GM21360 (cell line): ENCODE measurements at regions not wholly inside any gene's neighbourhood (a gene's known extent, or its start where the extent isn't known, plus 50 kb on each side); places are given as distances from the start of the nearest gene placed in this dataset.
"Not testable (repeated sequence)": the region's sequence is repeated elsewhere in the genome, so short reads cannot be mapped to it uniquely, and the experiment has no call there.

Experiments used
- ATAC-seq: cut with Tn5 transposase; IDR thresholded peaks from one replicate; pipeline ENCODE4 v1.9.1; 2021; ENCODE audit warnings: mild to moderate bottlenecking, moderate library complexity; ENCODE audit not compliant: unreplicated experiment

GRCh38 chr9:71514344-71514975 is 253.9 kb downstream of the CEMIP2 start:
- ATAC-seq, result no peak

- no peak for ATAC-seq
Observed at GRCh38 chr9:71509054-71509453, 259.3 kb downstream of the CEMIP2 start.

GRCh38 chr9:71508141-71508540 is 260.2 kb downstream of the CEMIP2 start:
- ATAC-seq, result not testable (repeated sequence)

GRCh38 chr9:71506821-71507220 is 261.5 kb downstream of the CEMIP2 start:
- ATAC-seq, result no peak

GRCh38 chr9:71504636-71505035 is 263.7 kb downstream of the CEMIP2 start:
- no peak for ATAC-seq

- ATAC-seq, result no peak
Observed at GRCh38 chr9:71498691-71499090, 269.6 kb downstream of the CEMIP2 start.

GRCh38 chr9:71490810-71491209 is 277.5 kb downstream of the CEMIP2 start:
- no peak for ATAC-seq

- no peak for ATAC-seq
Observed at GRCh38 chr9:71487061-71487460, 281.3 kb downstream of the CEMIP2 start.

- ATAC-seq, result no peak
Observed at GRCh38 chr9:71485326-71485725, 283.0 kb downstream of the CEMIP2 start.

- no peak for ATAC-seq
Observed at GRCh38 chr9:71483436-71483835, 284.9 kb downstream of the CEMIP2 start.

GRCh38 chr9:71479621-71480020 is 288.7 kb downstream of the CEMIP2 start:
- ATAC-seq, result no peak

- no peak for ATAC-seq
Observed at GRCh38 chr9:71472400-71472799, 295.9 kb downstream of the CEMIP2 start.

GRCh38 chr9:71465392-71465791 is 302.9 kb downstream of the CEMIP2 start:
- ATAC-seq, result no peak

- no peak for ATAC-seq
Observed at GRCh38 chr9:71459082-71459481, 309.2 kb downstream of the CEMIP2 start.

- ATAC-seq, result peak; percentile 88
Observed at GRCh38 chr9:71446473-71447411, 321.6 kb downstream of the CEMIP2 start.

- ATAC-seq, result no peak
Observed at GRCh38 chr9:71446106-71446472, 322.2 kb downstream of the CEMIP2 start.

- no peak for ATAC-seq
Observed at GRCh38 chr9:71442937-71443336, 321.5 kb upstream of the TRPM3 start.

- ATAC-seq, result no peak
Observed at GRCh38 chr9:71441266-71441665, 319.8 kb upstream of the TRPM3 start.

GRCh38 chr9:71431931-71432330 is 310.5 kb upstream of the TRPM3 start:
- ATAC-seq, result no peak

- not testable (repeated sequence) for ATAC-seq
Observed at GRCh38 chr9:71407341-71407740, 285.9 kb upstream of the TRPM3 start.

- ATAC-seq, result no peak
Observed at GRCh38 chr9:71403106-71403505, 281.7 kb upstream of the TRPM3 start.

- no peak for ATAC-seq
Observed at GRCh38 chr9:71393005-71393404, 271.6 kb upstream of the TRPM3 start.
